ENCODE measurements at regions not wholly inside any gene's neighbourhood (a gene's known extent, or its start where the extent isn't known, plus 50 kb on each side); places are given as distances from the start of the nearest gene placed in this dataset.

DNA sequence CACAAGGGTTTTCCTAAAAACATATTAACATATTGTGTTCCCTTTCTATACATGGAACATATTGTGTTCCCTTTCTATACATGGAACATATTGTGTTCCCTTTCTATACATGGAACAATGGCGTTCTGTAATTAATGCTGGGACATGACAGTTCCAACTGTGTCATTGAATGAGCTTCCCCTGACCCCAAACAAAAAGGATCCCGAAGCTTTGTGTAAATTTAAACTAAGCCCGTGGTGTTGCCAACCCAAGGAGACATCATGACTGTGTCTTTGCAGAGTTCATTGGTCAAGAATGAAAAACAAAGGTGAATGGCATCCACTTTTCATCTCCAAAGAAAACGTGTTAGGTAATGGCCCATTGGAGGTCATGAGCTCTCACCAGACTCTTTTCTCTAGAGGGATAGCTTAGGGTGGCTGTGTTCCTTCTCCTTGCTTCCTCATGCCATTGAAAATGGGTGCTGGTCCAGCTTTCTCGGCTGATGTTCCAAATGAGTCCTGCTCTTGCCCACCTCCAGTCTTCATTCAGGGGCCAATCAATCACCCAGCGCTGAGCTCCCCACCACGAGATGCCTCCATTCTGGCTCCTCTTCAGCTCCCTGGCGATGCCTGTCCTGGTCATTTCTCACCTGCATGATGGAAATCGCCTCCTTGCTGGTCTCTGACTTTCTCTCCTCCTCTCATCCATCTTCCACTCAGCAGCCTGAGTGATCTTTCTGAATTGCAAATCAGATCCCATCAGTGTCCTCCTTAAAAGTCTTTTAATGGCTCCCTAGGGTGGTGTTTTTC, 156.1 kb downstream of the VRK1 start:
- TF ChIP-seq NFIC (IDR thresholded peaks at IDR 0.05) (no peak), TEAD4 (IDR thresholded peaks at IDR 0.05) (no peak), RAD21 (IDR thresholded peaks at IDR 0.05; ENCODE audit: low read depth) (no peak), YY1 (IDR thresholded peaks at IDR 0.05; ENCODE audit: low read depth) (no peak), CEBPB (IDR thresholded peaks at IDR 0.05) (no peak), CREB1 (IDR thresholded peaks at IDR 0.05; ENCODE audit: low read depth) (no peak)
- TF ChIP-seq, protein P1, sequence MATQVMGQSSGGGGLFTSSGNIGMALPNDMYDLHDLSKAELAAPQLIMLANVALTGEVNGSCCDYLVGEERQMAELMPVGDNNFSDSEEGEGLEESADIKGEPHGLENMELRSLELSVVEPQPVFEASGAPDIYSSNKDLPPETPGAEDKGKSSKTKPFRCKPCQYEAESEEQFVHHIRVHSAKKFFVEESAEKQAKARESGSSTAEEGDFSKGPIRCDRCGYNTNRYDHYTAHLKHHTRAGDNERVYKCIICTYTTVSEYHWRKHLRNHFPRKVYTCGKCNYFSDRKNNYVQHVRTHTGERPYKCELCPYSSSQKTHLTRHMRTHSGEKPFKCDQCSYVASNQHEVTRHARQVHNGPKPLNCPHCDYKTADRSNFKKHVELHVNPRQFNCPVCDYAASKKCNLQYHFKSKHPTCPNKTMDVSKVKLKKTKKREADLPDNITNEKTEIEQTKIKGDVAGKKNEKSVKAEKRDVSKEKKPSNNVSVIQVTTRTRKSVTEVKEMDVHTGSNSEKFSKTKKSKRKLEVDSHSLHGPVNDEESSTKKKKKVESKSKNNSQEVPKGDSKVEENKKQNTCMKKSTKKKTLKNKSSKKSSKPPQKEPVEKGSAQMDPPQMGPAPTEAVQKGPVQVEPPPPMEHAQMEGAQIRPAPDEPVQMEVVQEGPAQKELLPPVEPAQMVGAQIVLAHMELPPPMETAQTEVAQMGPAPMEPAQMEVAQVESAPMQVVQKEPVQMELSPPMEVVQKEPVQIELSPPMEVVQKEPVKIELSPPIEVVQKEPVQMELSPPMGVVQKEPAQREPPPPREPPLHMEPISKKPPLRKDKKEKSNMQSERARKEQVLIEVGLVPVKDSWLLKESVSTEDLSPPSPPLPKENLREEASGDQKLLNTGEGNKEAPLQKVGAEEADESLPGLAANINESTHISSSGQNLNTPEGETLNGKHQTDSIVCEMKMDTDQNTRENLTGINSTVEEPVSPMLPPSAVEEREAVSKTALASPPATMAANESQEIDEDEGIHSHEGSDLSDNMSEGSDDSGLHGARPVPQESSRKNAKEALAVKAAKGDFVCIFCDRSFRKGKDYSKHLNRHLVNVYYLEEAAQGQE (IDR thresholded peaks at IDR 0.05; ENCODE audit: low read depth) = no peak
- TF ChIP-seq, protein P2, sequence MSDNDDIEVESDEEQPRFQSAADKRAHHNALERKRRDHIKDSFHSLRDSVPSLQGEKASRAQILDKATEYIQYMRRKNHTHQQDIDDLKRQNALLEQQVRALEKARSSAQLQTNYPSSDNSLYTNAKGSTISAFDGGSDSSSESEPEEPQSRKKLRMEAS (IDR thresholded peaks at IDR 0.05) = no peak
